AG09309 (cell line): ENCODE measurements at regions not wholly inside any gene's neighbourhood (a gene's known extent, or its start where the extent isn't known, plus 50 kb on each side); places are given as distances from the start of the nearest gene placed in this dataset.
"Not testable (repeated sequence)": the region's sequence is repeated elsewhere in the genome, so short reads cannot be mapped to it uniquely, and the experiment has no call there.

Experiments
- DNase-seq: peaks from one replicate; pipeline ENCODE4 v3.0.0-alpha.2; 2010; ENCODE audit warnings: low read depth
- H3K4me3 ChIP-seq: 2 replicates; pipeline ENCODE4 v1.5.1; 2011; ENCODE audit warnings: mild to moderate bottlenecking, low read depth, low read length, moderate library complexity; ENCODE audit not compliant: control insufficient read depth
- TF ChIP-seq, protein P1 (sequence below): IDR thresholded peaks from 2 replicates; pipeline ENCODE4 v1.5.1; 2011; ENCODE audit warnings: mild to moderate bottlenecking, low read depth, low read length, inconsistent platforms; ENCODE audit not compliant: insufficient read depth, control insufficient read depth; ENCODE audit errors: missing control alignments

DNA sequence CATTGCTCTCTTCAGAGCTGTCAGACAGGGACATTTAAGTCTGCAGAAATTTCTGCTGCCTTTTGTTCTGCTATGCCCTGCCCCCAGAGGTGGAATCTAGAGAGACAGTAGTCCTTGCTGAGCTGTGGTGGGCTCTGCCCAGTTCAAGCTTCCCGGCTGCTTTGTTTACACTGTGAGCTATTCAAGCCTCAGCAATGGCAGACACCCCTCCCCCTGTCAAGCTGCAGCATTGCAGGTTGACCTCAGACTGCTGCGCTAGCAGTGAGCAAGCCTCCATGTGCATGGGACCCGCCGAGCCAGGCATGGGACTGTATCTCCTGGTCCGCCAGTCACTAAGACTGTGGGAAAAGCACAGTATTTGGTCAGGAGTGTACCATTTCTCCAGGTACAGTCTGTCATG is 53.6 kb upstream of the MAPK10 start:
- H3K4me3 ChIP-seq, DNase-seq: not testable (repeated sequence)

DNA sequence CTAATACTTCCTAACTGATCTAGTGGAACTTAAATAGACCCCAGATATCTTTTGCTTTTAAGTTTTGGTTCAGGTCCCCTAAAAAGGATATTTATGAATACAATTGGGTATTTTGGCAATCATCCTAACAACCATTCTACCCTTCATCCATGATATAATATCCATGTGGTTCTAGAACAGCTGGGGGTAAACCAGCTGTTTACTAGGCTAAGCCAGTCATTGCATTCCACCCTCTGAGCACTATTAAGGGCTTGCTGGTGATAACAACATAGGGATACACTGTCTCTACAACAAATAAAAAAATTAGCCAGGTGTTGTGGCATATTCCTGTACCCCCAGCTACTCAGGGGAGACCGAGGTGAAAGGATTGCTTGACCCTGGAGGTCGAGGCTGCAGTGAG is 54.8 kb upstream of the MAPK10 start:
- TF ChIP-seq, protein P1, sequence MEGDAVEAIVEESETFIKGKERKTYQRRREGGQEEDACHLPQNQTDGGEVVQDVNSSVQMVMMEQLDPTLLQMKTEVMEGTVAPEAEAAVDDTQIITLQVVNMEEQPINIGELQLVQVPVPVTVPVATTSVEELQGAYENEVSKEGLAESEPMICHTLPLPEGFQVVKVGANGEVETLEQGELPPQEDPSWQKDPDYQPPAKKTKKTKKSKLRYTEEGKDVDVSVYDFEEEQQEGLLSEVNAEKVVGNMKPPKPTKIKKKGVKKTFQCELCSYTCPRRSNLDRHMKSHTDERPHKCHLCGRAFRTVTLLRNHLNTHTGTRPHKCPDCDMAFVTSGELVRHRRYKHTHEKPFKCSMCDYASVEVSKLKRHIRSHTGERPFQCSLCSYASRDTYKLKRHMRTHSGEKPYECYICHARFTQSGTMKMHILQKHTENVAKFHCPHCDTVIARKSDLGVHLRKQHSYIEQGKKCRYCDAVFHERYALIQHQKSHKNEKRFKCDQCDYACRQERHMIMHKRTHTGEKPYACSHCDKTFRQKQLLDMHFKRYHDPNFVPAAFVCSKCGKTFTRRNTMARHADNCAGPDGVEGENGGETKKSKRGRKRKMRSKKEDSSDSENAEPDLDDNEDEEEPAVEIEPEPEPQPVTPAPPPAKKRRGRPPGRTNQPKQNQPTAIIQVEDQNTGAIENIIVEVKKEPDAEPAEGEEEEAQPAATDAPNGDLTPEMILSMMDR, result no peak
- no peak overlapping the region for H3K4me3 ChIP-seq
- DNase-seq, result no peak

- TF ChIP-seq, protein P1, result no peak
- H3K4me3 ChIP-seq, result no peak overlapping the region
- DNase-seq, result no peak
Measured at GRCh38 chr4:86416081-86416480, 56.2 kb upstream of the MAPK10 start.

GRCh38 chr4:86421461-86421860 is 61.6 kb upstream of the MAPK10 start:
- no peak for DNase-seq
- H3K4me3 ChIP-seq, result no peak overlapping the region
- TF ChIP-seq, protein P1, result no peak

- TF ChIP-seq, protein P1, result no peak
Measured at GRCh38 chr4:86431543-86432116, 71.8 kb upstream of the MAPK10 start.

DNA sequence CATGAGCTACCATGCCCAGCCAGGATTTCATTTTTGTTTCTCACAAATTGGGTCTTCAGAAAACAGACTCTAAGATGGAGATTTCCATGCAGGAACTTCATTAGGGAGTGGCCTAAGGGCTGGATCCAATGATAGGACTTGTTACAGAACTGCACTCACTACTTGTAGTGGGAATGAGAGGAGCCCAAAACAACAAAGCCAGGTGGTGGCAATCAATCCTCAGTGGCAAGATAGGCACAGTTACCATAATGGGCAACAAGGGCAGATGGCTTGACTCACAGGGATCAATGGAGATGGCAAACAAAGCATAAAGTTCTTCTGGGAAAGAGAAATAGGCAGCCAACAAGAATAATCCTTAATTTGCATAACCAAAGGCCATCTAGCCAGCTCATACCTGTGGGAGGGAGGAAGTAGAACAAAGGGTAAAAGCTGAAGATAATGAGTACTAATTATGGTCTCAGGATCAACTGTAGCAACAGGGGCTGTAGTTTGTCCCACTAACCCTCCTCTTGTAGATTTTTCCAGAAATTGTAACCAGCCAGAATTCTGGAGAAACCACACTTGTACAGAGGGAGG is 72.8 kb upstream of the MAPK10 start:
- no peak for DNase-seq
- TF ChIP-seq, protein P1, result no peak
- H3K4me3 ChIP-seq, result no peak overlapping the region

More at GRCh38 chr4:86431543-86432116, 71.8 kb upstream of the MAPK10 start:
- H3K4me3 ChIP-seq, result no peak overlapping the region
- no peak for DNase-seq

GRCh38 chr4:86439293-86439692 is 79.4 kb upstream of the MAPK10 start:
- TF ChIP-seq, protein P1, result no peak
- H3K4me3 ChIP-seq, result no peak overlapping the region
- DNase-seq, result no peak
